Hepatocyte (in vitro differentiated cells): ENCODE measurements at regions not wholly inside any gene's neighbourhood (a gene's known extent, or its start where the extent isn't known, plus 50 kb on each side); places are given as distances from the start of the nearest gene placed in this dataset.

Experiments used
- DNase-seq: peaks from one replicate; pipeline ENCODE4 v3.0.0-alpha.2; 2016; ENCODE audit warnings: low spot score
- H2AFZ ChIP-seq: fragments of 200-600 bp; sonication (generic); 2 replicates; pipeline ENCODE4 v1.6.0; 2016; ENCODE audit warnings: antibody characterized with exemption, mild to moderate bottlenecking
- H3K27ac ChIP-seq: fragments of 200-600 bp; sonication (generic); 2 replicates; pipeline ENCODE4 v1.5.1; 2016; ENCODE audit warnings: mild to moderate bottlenecking
- H3K27me3 ChIP-seq: fragments of 200-600 bp; sonication (generic); 2 replicates; pipeline ENCODE4 v1.6.1; 2016
- H3K36me3 ChIP-seq: fragments of 200-600 bp; sonication (generic); replicated peaks from 2 replicates; pipeline ENCODE4 v1.5.1; 2016; ENCODE audit warnings: low read depth; ENCODE audit not compliant: insufficient read depth
- H3K4me1 ChIP-seq: fragments of 200-600 bp; sonication (generic); 2 replicates; pipeline ENCODE4 v1.5.1; 2016; ENCODE audit warnings: mild to moderate bottlenecking, moderate library complexity; ENCODE audit not compliant: insufficient read depth
- H3K4me2 ChIP-seq: fragments of 200-600 bp; sonication (generic); 2 replicates; pipeline ENCODE4 v1.6.0; 2016
- H3K4me3 ChIP-seq: fragments of 200-600 bp; sonication (generic); 2 replicates; pipeline ENCODE4 v1.5.1; 2016; ENCODE audit warnings: mild to moderate bottlenecking
- H3K79me2 ChIP-seq: fragments of 200-600 bp; sonication (generic); 2 replicates; pipeline ENCODE4 v1.6.0; 2017; ENCODE audit warnings: mild to moderate bottlenecking
- H3K9me2 ChIP-seq: fragments of 200-600 bp; sonication (generic); replicated peaks from 2 replicates; pipeline ENCODE4 v1.6.0; 2017; ENCODE audit warnings: mild to moderate bottlenecking; ENCODE audit not compliant: insufficient read depth
- H3K9me3 ChIP-seq: fragments of 200-600 bp; sonication (generic); 2 replicates; pipeline ENCODE4 v1.5.1; 2016; ENCODE audit warnings: low read depth, mild to moderate bottlenecking
- H4K20me1 ChIP-seq: fragments of 200-600 bp; sonication (generic); 2 replicates; pipeline ENCODE4 v1.6.0; 2016; ENCODE audit warnings: mild to moderate bottlenecking; ENCODE audit not compliant: insufficient read depth, poor library complexity, severe bottlenecking
- EZH2 ChIP-seq: fragments of 200-600 bp; sonication (generic); IDR thresholded peaks from 2 replicates; pipeline ENCODE4 v1.6.1; 2016; ENCODE audit warnings: antibody characterized with exemption, mild to moderate bottlenecking, borderline replicate concordance
- EZH2phosphoT487 ChIP-seq: fragments of 200-600 bp; sonication (generic); IDR thresholded peaks from one replicate; pipeline ENCODE4 v1.6.1; 2018; ENCODE audit warnings: antibody characterized with exemption, mild to moderate bottlenecking, low read depth, moderate library complexity; ENCODE audit not compliant: unreplicated experiment, severe bottlenecking
- WGBS: methylation state at CpG from one replicate; pipeline ENCODE4 v1.1.6; 2016; ENCODE audit warnings: low lambda C conversion rate; ENCODE audit errors: missing lambda C conversion rate; 5-methylcytosine and 5-hydroxymethylcytosine counted together
- TF ChIP-seq, protein P1 (sequence below): fragments of 200-600 bp; sonication (generic); IDR thresholded peaks from 2 replicates; pipeline ENCODE4 v1.5.1; 2016; ENCODE audit warnings: antibody characterized with exemption, mild to moderate bottlenecking; ENCODE audit not compliant: poor library complexity

- WGBS: 44% methylated on average over 3 of the region's 3 CpGs
- no peaks in the 10 kb centered on the region for H3K27me3 ChIP-seq
These were observed 185.7 kb upstream of the TBL1X start for GRCh38 chrX:9279234-9279544.

GRCh38 chrX:9280831-9281230 lies 184.0 kb upstream of the TBL1X start:
- Histone ChIP-seq H3K27me3 (no peaks in the 10 kb centered on the region), H3K4me3 (no peak overlapping the region), H2AFZ (no peak overlapping the region), H3K4me1 (no peaks in the 10 kb centered on the region), H3K36me3 (no peaks in the 10 kb centered on the region), H3K9me3 (no peaks in the 10 kb centered on the region), H3K27ac (no peak overlapping the region), H3K4me2 (no peak overlapping the region), H4K20me1 (no peaks in the 10 kb centered on the region), H3K9me2 (no peaks in the 10 kb centered on the region), H3K79me2 (no peaks in the 10 kb centered on the region)
- no peak for TF ChIP-seq EZH2
- TF ChIP-seq EZH2phosphoT487: no peak
- WGBS: 88% methylated on average over 6 of the region's 6 CpGs
- DNase-seq: no peak

More at GRCh38 chrX:9279234-9279544, 185.7 kb upstream of the TBL1X start:
- Histone ChIP-seq H3K27ac (peak overlapping the region; percentile 35), H3K9me3 (no peaks in the 10 kb centered on the region), H3K36me3 (no peaks in the 10 kb centered on the region), H3K4me2 (peak overlapping the region; percentile 34), H3K79me2 (no peaks in the 10 kb centered on the region), H3K9me2 (no peaks in the 10 kb centered on the region), H3K4me3 (no peak overlapping the region), H2AFZ (no peak overlapping the region), H3K4me1 (no peaks in the 10 kb centered on the region), H4K20me1 (no peaks in the 10 kb centered on the region)
- no peak for DNase-seq
- TF ChIP-seq, protein P1, sequence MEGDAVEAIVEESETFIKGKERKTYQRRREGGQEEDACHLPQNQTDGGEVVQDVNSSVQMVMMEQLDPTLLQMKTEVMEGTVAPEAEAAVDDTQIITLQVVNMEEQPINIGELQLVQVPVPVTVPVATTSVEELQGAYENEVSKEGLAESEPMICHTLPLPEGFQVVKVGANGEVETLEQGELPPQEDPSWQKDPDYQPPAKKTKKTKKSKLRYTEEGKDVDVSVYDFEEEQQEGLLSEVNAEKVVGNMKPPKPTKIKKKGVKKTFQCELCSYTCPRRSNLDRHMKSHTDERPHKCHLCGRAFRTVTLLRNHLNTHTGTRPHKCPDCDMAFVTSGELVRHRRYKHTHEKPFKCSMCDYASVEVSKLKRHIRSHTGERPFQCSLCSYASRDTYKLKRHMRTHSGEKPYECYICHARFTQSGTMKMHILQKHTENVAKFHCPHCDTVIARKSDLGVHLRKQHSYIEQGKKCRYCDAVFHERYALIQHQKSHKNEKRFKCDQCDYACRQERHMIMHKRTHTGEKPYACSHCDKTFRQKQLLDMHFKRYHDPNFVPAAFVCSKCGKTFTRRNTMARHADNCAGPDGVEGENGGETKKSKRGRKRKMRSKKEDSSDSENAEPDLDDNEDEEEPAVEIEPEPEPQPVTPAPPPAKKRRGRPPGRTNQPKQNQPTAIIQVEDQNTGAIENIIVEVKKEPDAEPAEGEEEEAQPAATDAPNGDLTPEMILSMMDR: no peak
- TF ChIP-seq EZH2 (no peak), EZH2phosphoT487 (no peak)

DNA sequence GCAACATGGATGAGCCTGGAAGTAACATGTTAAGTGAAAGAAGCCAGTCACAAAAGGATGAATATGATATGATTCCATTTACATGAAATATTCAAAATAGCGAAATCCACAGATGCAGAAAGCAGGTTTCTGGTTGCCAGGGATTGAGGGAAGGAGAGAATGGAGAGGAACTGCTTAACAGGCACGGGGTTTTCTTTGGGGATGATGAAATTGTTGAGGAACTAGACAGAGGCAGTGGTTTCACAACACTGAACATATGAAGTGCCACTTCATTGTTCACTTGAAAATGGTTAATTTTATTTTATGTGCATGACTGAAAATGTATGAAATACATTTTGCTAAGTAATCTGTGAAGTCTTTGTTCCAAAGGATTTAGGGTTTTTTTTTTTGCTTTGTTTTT lies 182.5 kb upstream of the TBL1X start:
- DNase-seq: no peak
- no peaks in the 10 kb centered on the region for H3K27me3 ChIP-seq
- no peak for TF ChIP-seq EZH2phosphoT487
- TF ChIP-seq EZH2: no peak
- TF ChIP-seq, protein P1: no peak
- no peaks in the 10 kb centered on the region for H3K79me2 ChIP-seq
- 49% methylated on average over 2 of the region's 2 CpGs for WGBS
- H3K9me3 ChIP-seq: no peaks in the 10 kb centered on the region
- no peak overlapping the region for H3K4me2 ChIP-seq
- H3K36me3 ChIP-seq: no peaks in the 10 kb centered on the region
- no peaks in the 10 kb centered on the region for H4K20me1 ChIP-seq
- H2AFZ ChIP-seq: no peak overlapping the region
- H3K4me1 ChIP-seq: no peaks in the 10 kb centered on the region
- no peaks in the 10 kb centered on the region for H3K9me2 ChIP-seq
- H3K4me3 ChIP-seq: no peak overlapping the region
- H3K27ac ChIP-seq: no peak overlapping the region

DNA sequence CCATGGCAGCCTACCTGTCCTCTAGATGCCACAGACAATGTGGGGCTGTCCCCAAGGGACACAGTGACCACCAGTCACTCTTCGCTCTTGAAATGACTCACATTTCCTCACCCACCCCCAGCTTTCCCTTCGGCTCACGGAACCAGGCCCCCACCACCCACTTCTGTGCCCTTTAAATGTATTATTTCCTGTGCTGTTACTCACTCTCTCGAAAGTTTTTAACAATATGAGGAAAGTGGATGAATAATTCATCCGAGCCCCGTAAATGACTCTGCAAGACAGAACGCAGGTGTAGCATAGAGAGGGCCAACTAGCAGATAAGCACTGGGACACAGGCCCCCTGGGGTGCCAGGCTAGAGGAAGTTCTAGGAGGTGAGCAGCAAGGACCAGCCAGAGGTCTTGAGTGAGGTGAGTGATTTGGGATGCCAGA lies 179.5 kb upstream of the TBL1X start:
- Histone ChIP-seq H3K4me3 (no peak overlapping the region), H3K9me3 (no peaks in the 10 kb centered on the region), H3K4me2 (no peak overlapping the region), H3K27ac (no peak overlapping the region), H3K27me3 (no peaks in the 10 kb centered on the region), H3K36me3 (no peaks in the 10 kb centered on the region), H2AFZ (no peak overlapping the region), H4K20me1 (no peaks in the 10 kb centered on the region), H3K9me2 (no peaks in the 10 kb centered on the region), H3K79me2 (no peaks in the 10 kb centered on the region), H3K4me1 (no peaks in the 10 kb centered on the region)
- DNase-seq: no peak
- 71% methylated on average over 7 of the region's 7 CpGs for WGBS
- TF ChIP-seq EZH2 (no peak), EZH2phosphoT487 (no peak)
- TF ChIP-seq, protein P1: no peak
